Osteocyte (in vitro differentiated cells): ENCODE measurements at regions not wholly inside any gene's neighbourhood (a gene's known extent, or its start where the extent isn't known, plus 50 kb on each side); places are given as distances from the start of the nearest gene placed in this dataset.

Experiments used
- DNase-seq: peaks from one replicate; pipeline ENCODE4 v3.0.0; 2021; ENCODE audit warnings: mixed read lengths; ENCODE audit not compliant: unreplicated experiment; ENCODE audit errors: extremely low spot score
- H3K27ac Mint-ChIP-seq: one replicate; pipeline ENCODE4 v1.8.0; 2021; ENCODE audit warnings: mild to moderate bottlenecking, mixed read lengths; ENCODE audit not compliant: unreplicated experiment
- H3K27me3 Mint-ChIP-seq: one replicate; pipeline ENCODE4 v1.8.0; 2021; ENCODE audit warnings: mixed read lengths; ENCODE audit not compliant: unreplicated experiment
- H3K36me3 Mint-ChIP-seq: one replicate; pipeline ENCODE4 v1.8.0; 2021; ENCODE audit warnings: mixed read lengths; ENCODE audit not compliant: unreplicated experiment
- H3K4me1 Mint-ChIP-seq: one replicate; pipeline ENCODE4 v1.8.0; 2021; ENCODE audit warnings: mixed read lengths; ENCODE audit not compliant: unreplicated experiment
- H3K4me3 Mint-ChIP-seq: one replicate; pipeline ENCODE4 v1.8.0; 2021; ENCODE audit warnings: mild to moderate bottlenecking, moderate library complexity, mixed read lengths; ENCODE audit not compliant: unreplicated experiment
- H3K9me3 Mint-ChIP-seq: one replicate; pipeline ENCODE4 v1.8.0; 2021; ENCODE audit warnings: mixed read lengths; ENCODE audit not compliant: unreplicated experiment
- TF ChIP-seq, protein P1 (sequence below): fragments of 200-600 bp; sonication (generic); IDR thresholded peaks from 2 replicates; pipeline ENCODE4 v1.5.0; 2021; ENCODE audit warnings: antibody characterized with exemption, mild to moderate bottlenecking, moderate library complexity

DNA sequence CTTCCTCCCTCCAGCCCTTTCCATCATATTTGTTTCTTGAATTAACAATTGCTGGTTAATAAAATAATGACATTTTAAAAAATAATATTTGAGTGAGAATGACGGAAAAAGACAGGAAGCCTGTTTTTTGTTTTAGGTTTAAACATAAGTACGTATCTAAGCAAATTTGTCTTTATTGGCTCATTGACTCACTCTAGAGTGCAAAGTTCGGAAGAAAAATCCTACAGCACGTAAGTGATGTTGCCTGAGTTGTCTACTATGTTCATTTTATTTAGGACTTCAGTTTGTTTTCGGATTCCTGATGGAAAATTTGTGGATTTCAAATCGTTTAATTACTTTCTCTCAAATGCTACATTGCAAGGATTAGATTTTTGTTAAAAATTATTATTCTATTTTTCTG is 1435.7 kb upstream of the ADGRB3 start:
- H3K27ac Mint-ChIP-seq: no peak overlapping the region
- no peak overlapping the region for H3K4me3 Mint-ChIP-seq
- H3K27me3 Mint-ChIP-seq: peaks cover 6% of the 10 kb centered on the region
- H3K9me3 Mint-ChIP-seq: peaks cover 12% of the 10 kb centered on the region
- no peak for DNase-seq
- H3K36me3 Mint-ChIP-seq: peaks cover 2% of the 10 kb centered on the region
- TF ChIP-seq, protein P1, sequence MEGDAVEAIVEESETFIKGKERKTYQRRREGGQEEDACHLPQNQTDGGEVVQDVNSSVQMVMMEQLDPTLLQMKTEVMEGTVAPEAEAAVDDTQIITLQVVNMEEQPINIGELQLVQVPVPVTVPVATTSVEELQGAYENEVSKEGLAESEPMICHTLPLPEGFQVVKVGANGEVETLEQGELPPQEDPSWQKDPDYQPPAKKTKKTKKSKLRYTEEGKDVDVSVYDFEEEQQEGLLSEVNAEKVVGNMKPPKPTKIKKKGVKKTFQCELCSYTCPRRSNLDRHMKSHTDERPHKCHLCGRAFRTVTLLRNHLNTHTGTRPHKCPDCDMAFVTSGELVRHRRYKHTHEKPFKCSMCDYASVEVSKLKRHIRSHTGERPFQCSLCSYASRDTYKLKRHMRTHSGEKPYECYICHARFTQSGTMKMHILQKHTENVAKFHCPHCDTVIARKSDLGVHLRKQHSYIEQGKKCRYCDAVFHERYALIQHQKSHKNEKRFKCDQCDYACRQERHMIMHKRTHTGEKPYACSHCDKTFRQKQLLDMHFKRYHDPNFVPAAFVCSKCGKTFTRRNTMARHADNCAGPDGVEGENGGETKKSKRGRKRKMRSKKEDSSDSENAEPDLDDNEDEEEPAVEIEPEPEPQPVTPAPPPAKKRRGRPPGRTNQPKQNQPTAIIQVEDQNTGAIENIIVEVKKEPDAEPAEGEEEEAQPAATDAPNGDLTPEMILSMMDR: no peak
- H3K4me1 Mint-ChIP-seq: no peaks in the 10 kb centered on the region

DNA sequence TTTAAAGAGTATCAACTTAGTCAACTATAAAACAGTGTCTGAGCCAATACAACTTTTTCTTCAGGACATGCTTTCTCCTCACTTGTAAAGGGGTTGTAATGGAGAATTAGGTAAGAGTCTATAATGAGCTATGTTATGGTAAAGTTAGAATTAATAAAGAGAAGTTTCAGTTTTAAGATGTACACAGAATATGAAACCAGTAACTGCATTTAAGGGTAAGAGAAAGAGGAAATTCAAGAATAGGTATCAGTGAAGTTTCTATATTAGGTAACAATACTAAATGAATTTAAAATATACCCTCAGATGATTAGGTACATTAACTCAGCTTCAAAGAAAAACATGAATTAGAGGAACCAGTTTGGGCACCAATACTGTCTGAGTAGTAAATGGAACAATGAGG is 1444.3 kb upstream of the ADGRB3 start:
- TF ChIP-seq, protein P1: no peak
- no peak for DNase-seq
- Mint-ChIP-seq H3K4me3 (no peak overlapping the region), H3K27me3 (no peaks in the 10 kb centered on the region), H3K36me3 (no peaks in the 10 kb centered on the region), H3K27ac (no peak overlapping the region), H3K9me3 (peaks cover 9% of the 10 kb centered on the region), H3K4me1 (no peaks in the 10 kb centered on the region)

DNA sequence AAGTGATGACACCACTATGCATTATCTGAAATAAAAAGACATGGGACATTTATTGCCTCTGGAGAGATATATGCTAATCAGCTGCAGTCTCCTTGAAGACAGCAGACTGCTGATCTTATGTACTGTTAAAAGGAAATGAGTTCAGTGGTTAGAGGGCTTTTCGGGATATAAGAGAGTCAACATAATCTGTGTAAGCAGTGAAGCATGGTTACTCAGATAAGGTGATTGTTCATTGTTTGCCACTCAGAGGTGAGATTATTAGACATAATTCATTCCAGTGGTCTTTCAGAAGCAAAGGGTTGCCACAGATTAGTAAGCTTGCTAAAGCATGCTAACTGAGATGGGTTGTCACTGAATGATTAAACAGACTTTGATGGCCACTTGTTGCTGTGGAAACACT is 1450.7 kb upstream of the ADGRB3 start:
- no peaks in the 10 kb centered on the region for H3K4me1 Mint-ChIP-seq
- no peaks in the 10 kb centered on the region for H3K9me3 Mint-ChIP-seq
- H3K36me3 Mint-ChIP-seq: no peaks in the 10 kb centered on the region
- no peak for DNase-seq
- no peak overlapping the region for H3K4me3 Mint-ChIP-seq
- H3K27me3 Mint-ChIP-seq: peaks cover 9% of the 10 kb centered on the region
- TF ChIP-seq, protein P1: no peak
- H3K27ac Mint-ChIP-seq: no peak overlapping the region

DNA sequence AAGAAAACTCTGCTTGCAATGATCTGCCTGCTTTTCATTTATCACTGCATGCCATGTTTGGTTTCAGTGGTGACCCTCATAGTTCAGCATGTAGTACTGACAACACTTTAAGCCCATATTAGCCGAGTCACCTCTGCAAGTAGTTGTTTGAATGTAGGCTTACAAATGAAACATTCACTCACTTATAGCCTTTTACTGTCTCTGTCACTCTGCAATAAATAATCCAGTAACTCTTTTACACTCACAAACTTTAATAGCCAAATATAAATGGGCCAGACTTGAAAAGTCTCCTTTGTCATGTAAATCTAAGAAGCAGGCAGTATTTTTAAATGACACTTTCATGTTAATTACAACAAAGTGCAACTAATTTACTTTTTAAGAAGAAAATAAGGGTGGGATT is 1460.0 kb upstream of the ADGRB3 start:
- H3K27me3 Mint-ChIP-seq: peaks cover 14% of the 10 kb centered on the region
- H3K4me3 Mint-ChIP-seq: no peak overlapping the region
- TF ChIP-seq, protein P1: no peak
- no peak for DNase-seq
- no peaks in the 10 kb centered on the region for H3K36me3 Mint-ChIP-seq
- H3K4me1 Mint-ChIP-seq: no peaks in the 10 kb centered on the region
- no peaks in the 10 kb centered on the region for H3K9me3 Mint-ChIP-seq
- H3K27ac Mint-ChIP-seq: no peak overlapping the region

DNA sequence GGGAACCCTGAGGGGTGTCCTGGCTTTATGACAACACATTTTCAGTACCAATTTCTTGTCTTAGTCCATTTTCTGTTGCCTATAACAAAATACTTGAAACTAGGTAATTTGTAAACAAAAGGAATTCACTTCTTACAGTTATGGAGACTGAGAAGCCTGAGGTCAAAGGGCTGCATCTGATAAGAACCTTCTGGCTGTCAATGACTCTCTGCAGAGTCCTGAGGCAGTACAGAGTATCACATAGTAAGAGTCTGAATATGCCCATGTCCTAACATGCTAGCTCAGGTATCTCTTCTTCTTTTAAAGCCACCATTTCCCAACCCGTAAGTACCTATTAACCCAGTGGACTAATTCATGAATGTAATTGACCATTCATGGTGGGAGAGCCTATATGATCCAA is 1458.6 kb upstream of the EYS start:
- Mint-ChIP-seq H3K27ac (no peak overlapping the region), H3K36me3 (no peaks in the 10 kb centered on the region), H3K9me3 (no peaks in the 10 kb centered on the region), H3K4me3 (no peak overlapping the region), H3K27me3 (peaks cover 16% of the 10 kb centered on the region), H3K4me1 (no peaks in the 10 kb centered on the region)
- no peak for DNase-seq
- TF ChIP-seq, protein P1: no peak
